GM18868 (cell line): ENCODE measurements at regions not wholly inside any gene's neighbourhood (a gene's known extent, or its start where the extent isn't known, plus 50 kb on each side); places are given as distances from the start of the nearest gene placed in this dataset.

ENCODE experiments used
- ATAC-seq: cut with Tn5 transposase; IDR thresholded peaks from one replicate; pipeline ENCODE4 v1.9.1; 2021; ENCODE audit warnings: mild to moderate bottlenecking, moderate library complexity; ENCODE audit not compliant: unreplicated experiment

DNA sequence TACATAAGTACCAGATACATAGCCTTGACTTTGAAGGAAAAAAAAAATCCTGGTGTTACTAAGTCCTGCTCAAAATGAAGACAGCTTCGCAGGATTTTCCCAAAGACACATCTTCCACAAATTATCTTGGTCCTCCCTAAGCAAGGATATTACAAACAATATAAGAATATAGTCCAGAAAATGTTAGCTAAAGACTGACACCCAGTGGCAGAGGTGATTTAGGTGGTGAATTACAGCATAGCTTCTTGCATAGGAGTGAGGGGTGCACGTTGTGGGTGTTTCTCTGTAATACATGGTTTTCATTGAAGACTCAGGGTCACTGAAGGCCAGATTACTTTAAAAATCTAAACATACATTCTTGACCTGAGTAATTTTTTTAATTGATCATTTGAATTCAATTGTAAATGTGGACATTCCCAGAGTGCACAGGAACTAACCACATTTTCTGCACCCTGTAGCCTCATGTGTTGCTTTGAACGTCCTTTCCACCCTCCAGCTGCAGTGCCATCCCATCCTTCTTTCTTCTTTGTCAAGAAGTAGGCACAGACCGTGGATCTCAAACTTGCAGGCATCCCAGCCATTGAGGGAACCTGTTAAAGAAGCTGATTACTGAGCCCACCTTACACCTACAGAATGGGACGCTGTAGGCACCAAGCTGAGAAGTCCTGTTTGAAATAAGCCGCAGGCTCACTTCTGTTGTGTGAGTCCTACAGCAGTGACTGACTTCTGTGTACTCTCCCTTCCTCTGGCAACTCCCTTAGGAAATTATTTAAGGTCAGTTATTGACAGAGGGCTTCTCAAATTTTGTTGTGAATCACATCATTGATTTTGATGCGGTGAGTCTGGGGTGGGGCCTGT, 102.6 kb downstream of the PERP start:
- peak; percentile 60 for ATAC-seq

- ATAC-seq: no peak
These were observed 101.4 kb downstream of the PERP start for GRCh38 chr6:138005846-138006245.

GRCh38 chr6:138007014-138007472, 100.2 kb downstream of the PERP start:
- no peak for ATAC-seq

DNA sequence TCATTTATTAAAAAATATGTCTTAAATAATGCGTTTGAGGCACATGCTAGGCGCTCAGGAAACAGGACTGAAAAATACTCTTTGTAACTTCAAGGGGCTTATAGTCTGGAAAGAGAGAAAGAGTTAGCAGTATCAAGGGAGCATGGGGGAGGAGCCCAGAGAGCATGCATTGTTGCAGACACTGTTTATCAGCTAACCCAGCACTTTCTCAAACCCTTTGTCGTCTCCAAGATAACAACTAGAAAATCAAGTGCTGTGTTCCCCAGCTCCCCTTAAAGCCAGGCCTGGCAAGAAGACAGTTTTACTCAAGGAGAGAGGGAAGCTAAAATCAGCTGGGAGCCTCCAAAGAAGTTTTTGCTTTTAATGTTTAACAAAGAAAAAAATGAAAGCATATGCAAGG, 98.4 kb downstream of the PERP start:
- ATAC-seq: no peak

GRCh38 chr6:138011413-138011812, 95.8 kb downstream of the PERP start:
- no peak for ATAC-seq

DNA sequence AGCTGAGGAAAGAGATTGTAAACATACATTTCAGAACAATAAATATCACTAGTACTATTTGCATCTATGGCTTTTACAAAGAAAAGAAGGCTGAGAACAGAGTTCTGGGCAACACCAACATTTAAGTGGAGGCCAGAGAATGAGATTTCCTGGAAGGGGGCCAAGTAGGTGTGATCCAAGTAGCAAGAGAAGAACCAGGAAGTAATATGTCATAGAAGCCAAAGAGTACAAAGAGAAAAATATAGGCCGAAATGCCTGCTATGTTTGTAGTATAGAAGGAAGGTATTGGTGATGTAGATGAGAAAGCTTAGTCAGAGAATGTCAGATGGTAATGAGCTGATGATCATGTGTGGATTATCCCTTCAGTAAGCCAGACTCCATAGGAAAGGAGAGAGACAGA, 94.5 kb downstream of the PERP start:
- no peak for ATAC-seq

DNA sequence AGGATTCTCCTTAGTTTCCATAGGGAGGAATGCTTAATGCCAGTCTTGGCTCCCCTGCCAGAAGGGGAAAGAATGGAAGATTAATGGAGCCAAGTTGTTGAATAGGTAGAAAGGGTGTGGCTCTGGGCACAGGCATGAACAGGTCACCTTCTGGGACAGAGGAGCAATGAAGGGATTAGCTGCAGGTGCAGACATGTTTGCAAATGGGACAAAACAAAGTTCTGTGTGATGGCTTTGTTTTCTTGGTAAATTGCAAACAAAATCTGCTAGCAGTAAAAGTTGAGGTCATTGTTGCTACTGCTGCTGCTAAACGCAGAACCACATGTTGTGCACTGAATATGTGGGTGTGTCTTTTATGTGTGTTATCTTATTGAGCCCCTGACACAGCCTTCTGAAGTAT, 93.3 kb downstream of the PERP start:
- no peak for ATAC-seq

GRCh38 chr6:138017166-138017757, 90.0 kb downstream of the PERP start:
- no peak for ATAC-seq

GRCh38 chr6:138018297-138018696, 88.9 kb downstream of the PERP start:
- no peak for ATAC-seq

- no peak for ATAC-seq
These were observed 81.7 kb downstream of the PERP start for GRCh38 chr6:138025528-138025978.

DNA sequence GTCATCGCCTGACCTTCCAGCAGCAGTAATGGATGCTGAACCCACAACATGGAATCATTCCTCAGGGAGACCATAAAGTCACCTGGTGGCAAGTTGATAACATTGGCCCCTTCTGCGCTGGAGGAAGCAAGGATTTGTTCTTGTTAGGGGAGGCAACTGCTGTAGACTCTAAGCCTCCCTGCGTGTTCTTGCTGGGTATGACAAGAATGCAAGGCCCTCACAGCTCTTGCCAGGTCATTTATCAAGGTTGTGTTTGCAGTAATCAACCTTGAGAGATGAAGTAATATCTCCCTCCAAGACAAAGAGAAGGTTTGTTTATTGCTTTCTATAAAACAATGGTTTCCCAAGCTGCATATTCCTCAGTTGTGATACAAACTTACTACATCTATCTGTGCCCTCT, 80.9 kb downstream of the PERP start:
- no peak for ATAC-seq

GRCh38 chr6:138028893-138029292, 78.3 kb downstream of the PERP start:
- ATAC-seq: no peak

DNA sequence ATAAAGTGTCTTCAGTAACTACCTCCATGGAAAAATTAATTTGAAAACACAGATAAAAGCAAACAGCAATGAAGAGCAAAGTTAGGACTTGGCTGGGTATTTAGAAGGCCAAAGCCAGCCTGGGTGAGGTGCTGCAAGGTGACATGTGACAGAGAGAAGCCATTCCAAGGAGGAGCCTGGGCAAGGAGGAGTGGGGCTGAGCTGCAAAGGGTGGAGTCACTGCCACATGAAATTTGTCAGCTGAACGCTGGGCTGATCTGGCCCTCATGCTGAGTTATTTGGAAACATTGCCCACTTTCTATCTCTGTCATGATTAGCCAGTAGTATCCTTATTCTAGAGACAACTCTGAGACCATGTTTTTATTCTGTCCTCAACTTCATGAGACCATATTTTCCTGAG, 76.3 kb downstream of the PERP start:
- no peak for ATAC-seq

- no peak for ATAC-seq
These were observed 75.8 kb downstream of the PERP start for GRCh38 chr6:138031417-138031816.

DNA sequence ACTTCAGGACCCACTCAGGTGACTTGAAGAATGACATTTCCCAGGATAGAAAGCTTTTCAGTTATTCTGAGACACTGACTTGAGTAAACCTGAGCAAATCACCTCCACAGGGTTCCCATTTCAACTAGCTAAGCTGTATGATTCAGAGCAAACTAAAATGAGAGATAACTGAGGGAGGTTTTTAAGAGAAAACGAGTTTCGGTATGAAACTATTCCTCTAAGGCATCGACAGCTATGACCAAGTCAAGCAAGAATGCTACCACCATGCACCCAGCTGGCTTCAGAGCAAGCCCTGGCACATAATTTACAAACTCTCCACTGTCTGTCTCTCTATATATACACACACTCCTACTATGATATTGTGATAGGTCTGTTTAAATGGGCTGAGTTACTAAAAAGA, 75.4 kb downstream of the PERP start:
- ATAC-seq: no peak

GRCh38 chr6:138032571-138032970, 74.6 kb downstream of the PERP start:
- ATAC-seq: no peak

DNA sequence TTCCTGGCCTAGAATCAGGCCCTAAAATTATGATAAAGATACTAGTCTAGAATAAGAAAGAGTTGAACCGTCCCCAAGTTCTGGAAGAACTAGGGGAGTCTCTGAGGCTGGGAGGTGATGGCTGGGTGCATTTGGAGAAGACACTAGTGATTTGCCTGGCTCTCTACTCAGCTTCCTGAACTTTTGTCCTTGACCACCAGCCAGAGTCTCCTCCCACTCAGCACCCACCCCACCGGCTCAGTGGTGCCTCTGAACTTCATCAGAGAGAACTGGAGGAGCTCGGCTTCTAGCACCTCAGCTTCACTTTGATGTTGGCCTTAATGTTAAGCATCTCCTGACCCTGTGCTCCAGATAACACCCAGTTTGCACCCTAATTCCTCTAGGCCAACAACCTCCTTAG, 73.0 kb downstream of the PERP start:
- ATAC-seq: no peak

DNA sequence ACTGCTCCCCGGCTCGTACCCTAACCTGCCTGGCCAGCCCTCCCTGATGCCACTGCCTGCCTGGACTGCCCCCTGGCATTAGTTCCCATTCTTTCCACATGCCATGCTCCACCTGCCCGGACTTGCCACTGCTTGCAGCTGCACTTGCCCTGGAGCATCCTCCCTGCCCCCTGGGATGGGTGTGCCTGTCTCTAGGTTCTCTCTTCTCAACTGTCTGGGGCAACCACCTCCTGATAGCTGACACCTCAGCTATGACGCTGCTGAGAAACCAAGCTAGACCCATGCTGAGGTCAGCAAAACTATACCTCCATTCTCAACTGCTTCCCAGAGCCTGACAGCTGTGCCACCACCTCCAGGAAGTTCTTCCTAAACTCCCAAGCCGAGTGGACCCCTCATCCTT, 72.1 kb downstream of the PERP start:
- no peak for ATAC-seq

DNA sequence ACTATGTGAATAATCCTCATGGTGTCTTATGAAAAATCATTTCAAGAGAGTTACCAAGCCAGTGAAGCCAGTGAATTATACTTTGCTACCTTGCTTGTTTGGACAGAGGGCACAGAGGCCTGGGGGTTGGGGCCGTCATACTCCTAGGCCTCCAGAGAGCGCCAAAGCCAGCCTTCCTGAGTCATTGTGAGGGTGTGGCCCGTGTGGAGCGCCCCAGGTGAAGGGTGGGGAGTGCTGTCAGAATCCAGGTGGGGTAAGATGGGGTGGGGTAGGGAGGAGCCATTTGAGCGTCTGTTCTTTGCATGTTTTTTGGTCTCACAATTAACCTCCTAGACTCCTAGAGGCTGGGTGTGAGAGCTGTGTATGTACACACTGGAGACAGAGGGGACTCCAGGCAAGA, 71.1 kb downstream of the PERP start:
- ATAC-seq: no peak

DNA sequence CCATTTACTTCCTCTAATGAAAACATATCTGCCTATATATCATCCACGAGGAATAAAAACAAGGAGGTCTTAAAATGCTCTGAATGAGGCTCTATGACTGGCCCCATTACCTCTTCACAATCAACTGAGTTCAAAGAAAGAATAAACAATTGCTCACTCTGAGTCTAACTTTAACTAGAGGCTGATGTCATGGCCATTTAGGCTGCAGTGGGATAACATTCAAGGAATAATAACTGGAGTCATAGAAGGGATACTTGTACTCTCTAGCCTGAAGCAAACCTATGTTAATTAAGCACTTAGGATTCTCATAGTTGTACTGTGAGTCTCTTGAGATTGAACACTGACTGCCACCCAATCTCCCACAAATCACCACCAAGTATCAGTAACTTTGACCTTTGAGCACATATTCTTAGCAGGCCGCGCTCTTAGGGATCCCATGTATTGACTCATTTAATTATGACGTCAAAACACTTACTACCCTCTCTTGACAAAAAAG, 70.2 kb downstream of the PERP start:
- ATAC-seq: no peak

- ATAC-seq: peak; percentile 66
These were observed 68.9 kb downstream of the PERP start for GRCh38 chr6:138038142-138038870.
